Liver (tissue), 8 donors: ENCODE measurements at regions not wholly inside any gene's neighbourhood (a gene's known extent, or its start where the extent isn't known, plus 50 kb on each side); places are given as distances from the start of the nearest gene placed in this dataset.
A peak's percentile ranks its signal among the peaks of the same experiment; 100 is the strongest.

Experiments
- DNase-seq: peaks from one replicate; pipeline ENCODE4 v3.0.0-alpha.2; 2017; ENCODE audit warnings: low spot score
- H3K27ac ChIP-seq, 2 donors: one replicate each; pipeline ENCODE4 v1.7.0; 2013; ENCODE audit warnings: inconsistent platforms in 2 of 2, low read length in 2 of 2, control low read depth in 1 of 2, low read depth in 1 of 2, mild to moderate bottlenecking in 1 of 2
- H3K27me3 ChIP-seq, 4 donors: one replicate each; pipeline versions ENCODE4 v1.6.1 to v1.7.0; 2013; ENCODE audit warnings: low read length in 3 of 4, inconsistent platforms in 1 of 4, mild to moderate bottlenecking in 1 of 4, moderate library complexity in 1 of 4; ENCODE audit not compliant: control insufficient read depth in 4 of 4, insufficient read depth in 4 of 4
- H3K36me3 ChIP-seq, 4 donors: one replicate each; pipeline versions ENCODE4 v1.6.1 to v1.7.0; 2013; ENCODE audit warnings: low read length in 3 of 4, mild to moderate bottlenecking in 3 of 4, low read depth in 1 of 4, moderate library complexity in 1 of 4; ENCODE audit not compliant: control insufficient read depth in 4 of 4, insufficient read depth in 3 of 4
- H3K4me1 ChIP-seq, 4 donors: one replicate each; pipeline versions ENCODE4 v1.6.1 to v1.7.0; 2013; ENCODE audit warnings: low read length in 3 of 4, mild to moderate bottlenecking in 3 of 4, moderate library complexity in 1 of 4; ENCODE audit not compliant: control insufficient read depth in 4 of 4, insufficient read depth in 4 of 4
- H3K4me3 ChIP-seq, 3 donors: one replicate each; pipeline versions ENCODE4 v1.6.1 to v1.7.0; 2013; ENCODE audit warnings: low read length in 3 of 3, control low read depth in 1 of 3, low read depth in 1 of 3, mild to moderate bottlenecking in 1 of 3
- H3K9ac ChIP-seq, 2 donors: one replicate each; pipeline ENCODE4 v1.7.0; 2013; ENCODE audit warnings: low read length in 2 of 2, mild to moderate bottlenecking in 2 of 2, moderate library complexity in 2 of 2, control low read depth in 1 of 2, low read depth in 1 of 2
- H3K9me3 ChIP-seq, 4 donors: one replicate each; pipeline versions ENCODE4 v1.6.1 to v1.7.0; 2013; ENCODE audit warnings: low read length in 3 of 4; ENCODE audit not compliant: control insufficient read depth in 4 of 4
- EGR1 ChIP-seq, 2 donors: IDR thresholded peaks; 2 replicates each; pipeline ENCODE4 v1.6.1; 2016 to 2018; ENCODE audit warnings: antibody characterized with exemption in 2 of 2, low read depth in 2 of 2
- FOXA1 ChIP-seq: IDR thresholded peaks from 2 replicates; pipeline ENCODE4 v1.6.1; 2016; ENCODE audit warnings: antibody characterized with exemption
- FOXA2 ChIP-seq: IDR thresholded peaks from 2 replicates; pipeline ENCODE4 v1.6.1; 2016; ENCODE audit warnings: antibody characterized with exemption
- GABPA ChIP-seq, 2 donors: IDR thresholded peaks in 1 of 2; conservative IDR thresholded peaks in 1 of 2; 2 replicates each; pipeline ENCODE4 v1.6.1; 2016; ENCODE audit warnings: antibody characterized with exemption in 2 of 2, mild to moderate bottlenecking in 1 of 2, moderate library complexity in 1 of 2
- HNF4A ChIP-seq, 2 donors: conservative IDR thresholded peaks; 2 replicates each; pipeline ENCODE4 v1.6.1; 2016; ENCODE audit warnings: antibody characterized with exemption in 2 of 2, mild to moderate bottlenecking in 2 of 2
- HNF4G ChIP-seq: IDR thresholded peaks from 2 replicates; pipeline ENCODE4 v1.6.1; 2016; ENCODE audit warnings: antibody characterized with exemption
- NR2F2 ChIP-seq: IDR thresholded peaks from 2 replicates; pipeline ENCODE4 v1.6.1; 2016; ENCODE audit warnings: antibody characterized with exemption
- RXRA ChIP-seq, 2 donors: IDR thresholded peaks; 2 replicates each; pipeline ENCODE4 v1.6.1; 2017 to 2018; ENCODE audit warnings: antibody characterized with exemption in 2 of 2, mild to moderate bottlenecking in 1 of 2
- SP1 ChIP-seq: IDR thresholded peaks from 2 replicates; pipeline ENCODE4 v1.6.1; 2018; ENCODE audit warnings: antibody characterized with exemption, mild to moderate bottlenecking
- TAF1 ChIP-seq: conservative IDR thresholded peaks from 2 replicates; pipeline ENCODE4 v1.6.1; 2016; ENCODE audit warnings: antibody characterized with exemption, mild to moderate bottlenecking
- WGBS: extraction: QIAGEN DNeasy Blood & Tissue Kit; methylation state at CpG from one replicate; pipeline ENCODE4 v1.1.7; 2013; 5-methylcytosine and 5-hydroxymethylcytosine counted together
- TF ChIP-seq, protein P1 (sequence below): IDR thresholded peaks from 2 replicates; pipeline ENCODE4 v1.6.1; 2016; ENCODE audit warnings: antibody characterized with exemption
- TF ChIP-seq, protein P2 (sequence below): IDR thresholded peaks from 2 replicates; pipeline ENCODE4 v1.6.1; 2016; ENCODE audit warnings: antibody characterized with exemption, mild to moderate bottlenecking
- TF ChIP-seq, protein P3 (sequence below): IDR thresholded peaks from 2 replicates; pipeline ENCODE4 v1.6.1; 2016; ENCODE audit warnings: antibody characterized with exemption
- TF ChIP-seq, protein P4 (sequence below): IDR thresholded peaks from 2 replicates; pipeline ENCODE4 v1.6.1; 2016; ENCODE audit warnings: antibody characterized with exemption
- TF ChIP-seq, protein P5 (sequence below): fragments of 150-350 bp; IDR thresholded peaks from 2 replicates; pipeline ENCODE4 v1.5.1; 2017; ENCODE audit warnings: improper control_type of control experiment, low read depth, low read length; ENCODE audit not compliant: missing input control
- donor health status: healthy.
- donor health status: healthy.
- donor health status: healthy.
- donor health status: healthy.
- donor health status: healthy.

DNA sequence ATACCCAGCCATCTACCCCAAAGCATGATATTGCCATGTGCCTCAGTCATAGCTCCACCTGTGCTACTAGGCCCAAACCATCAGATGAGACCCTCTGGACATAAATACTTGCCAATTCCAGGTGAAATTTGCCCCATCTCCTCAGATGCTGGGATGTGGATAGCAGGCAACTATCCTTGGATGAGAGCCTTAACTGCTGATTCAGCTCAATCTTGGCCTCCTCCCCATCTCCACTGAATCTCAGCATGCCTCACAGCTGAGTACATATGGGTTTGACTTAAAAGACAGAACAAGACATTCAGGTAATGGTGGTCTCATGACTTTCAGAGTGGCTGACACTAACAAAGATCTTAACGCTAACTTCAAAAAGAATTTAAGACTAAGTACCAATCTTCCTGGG is 50.8 kb upstream of the KLHL13 start:
- no peak for DNase-seq
- no peaks in the 10 kb centered on the region for H3K9me3 ChIP-seq
- H3K9ac ChIP-seq: no peak overlapping the region
- WGBS: 100% methylated on average over 1 of the region's 1 CpG
- H3K4me3 ChIP-seq: no peak overlapping the region
- no peak overlapping the region for H3K27ac ChIP-seq
- no peaks in the 10 kb centered on the region for H3K36me3 ChIP-seq
- TF ChIP-seq, protein P1, sequence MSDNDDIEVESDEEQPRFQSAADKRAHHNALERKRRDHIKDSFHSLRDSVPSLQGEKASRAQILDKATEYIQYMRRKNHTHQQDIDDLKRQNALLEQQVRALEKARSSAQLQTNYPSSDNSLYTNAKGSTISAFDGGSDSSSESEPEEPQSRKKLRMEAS: no peak
- TF ChIP-seq, protein P2, sequence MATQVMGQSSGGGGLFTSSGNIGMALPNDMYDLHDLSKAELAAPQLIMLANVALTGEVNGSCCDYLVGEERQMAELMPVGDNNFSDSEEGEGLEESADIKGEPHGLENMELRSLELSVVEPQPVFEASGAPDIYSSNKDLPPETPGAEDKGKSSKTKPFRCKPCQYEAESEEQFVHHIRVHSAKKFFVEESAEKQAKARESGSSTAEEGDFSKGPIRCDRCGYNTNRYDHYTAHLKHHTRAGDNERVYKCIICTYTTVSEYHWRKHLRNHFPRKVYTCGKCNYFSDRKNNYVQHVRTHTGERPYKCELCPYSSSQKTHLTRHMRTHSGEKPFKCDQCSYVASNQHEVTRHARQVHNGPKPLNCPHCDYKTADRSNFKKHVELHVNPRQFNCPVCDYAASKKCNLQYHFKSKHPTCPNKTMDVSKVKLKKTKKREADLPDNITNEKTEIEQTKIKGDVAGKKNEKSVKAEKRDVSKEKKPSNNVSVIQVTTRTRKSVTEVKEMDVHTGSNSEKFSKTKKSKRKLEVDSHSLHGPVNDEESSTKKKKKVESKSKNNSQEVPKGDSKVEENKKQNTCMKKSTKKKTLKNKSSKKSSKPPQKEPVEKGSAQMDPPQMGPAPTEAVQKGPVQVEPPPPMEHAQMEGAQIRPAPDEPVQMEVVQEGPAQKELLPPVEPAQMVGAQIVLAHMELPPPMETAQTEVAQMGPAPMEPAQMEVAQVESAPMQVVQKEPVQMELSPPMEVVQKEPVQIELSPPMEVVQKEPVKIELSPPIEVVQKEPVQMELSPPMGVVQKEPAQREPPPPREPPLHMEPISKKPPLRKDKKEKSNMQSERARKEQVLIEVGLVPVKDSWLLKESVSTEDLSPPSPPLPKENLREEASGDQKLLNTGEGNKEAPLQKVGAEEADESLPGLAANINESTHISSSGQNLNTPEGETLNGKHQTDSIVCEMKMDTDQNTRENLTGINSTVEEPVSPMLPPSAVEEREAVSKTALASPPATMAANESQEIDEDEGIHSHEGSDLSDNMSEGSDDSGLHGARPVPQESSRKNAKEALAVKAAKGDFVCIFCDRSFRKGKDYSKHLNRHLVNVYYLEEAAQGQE: no peak
- TF ChIP-seq TAF1 (no peak), SP1 (no peak), GABPA (IDR thresholded peaks at IDR 0.05 in 1 of 2, conservative IDR thresholded peaks at IDR 0.05 in 1 of 2) (no peak), RXRA (IDR thresholded peaks at IDR 0.05) (no peak)
- no peaks in the 10 kb centered on the region for H3K4me1 ChIP-seq
- no peaks in the 10 kb centered on the region for H3K27me3 ChIP-seq

DNA sequence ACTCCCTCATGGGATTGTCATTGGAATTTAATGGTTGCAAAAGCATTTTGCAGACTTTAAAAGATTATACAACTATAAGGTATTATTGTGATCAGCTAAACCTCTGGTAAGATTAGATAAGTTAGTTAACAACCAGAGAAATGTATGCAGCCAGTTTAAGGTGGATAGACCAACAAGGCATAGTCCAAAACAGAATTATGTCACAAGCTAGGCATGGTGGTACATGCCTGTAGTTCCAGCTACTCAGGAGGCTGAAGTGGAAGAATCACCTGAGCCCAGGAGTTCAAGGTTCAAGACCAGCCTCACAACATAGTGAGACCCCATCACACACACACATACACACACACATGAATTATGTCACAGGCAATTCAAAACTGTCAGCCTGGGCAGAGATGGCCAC is 54.7 kb upstream of the KLHL13 start:
- DNase-seq: no peak
- Histone ChIP-seq H3K4me3 (no peak overlapping the region), H3K36me3 (no peaks in the 10 kb centered on the region), H3K27me3 (no peaks in the 10 kb centered on the region), H3K9ac (no peak overlapping the region), H3K4me1 (no peaks in the 10 kb centered on the region), H3K9me3 (no peaks in the 10 kb centered on the region), H3K27ac (no peak overlapping the region)
- TF ChIP-seq NR2F2 (no peak), HNF4A (conservative IDR thresholded peaks at IDR 0.05) (peak in 1 of 2 donors; percentile 1)

DNA sequence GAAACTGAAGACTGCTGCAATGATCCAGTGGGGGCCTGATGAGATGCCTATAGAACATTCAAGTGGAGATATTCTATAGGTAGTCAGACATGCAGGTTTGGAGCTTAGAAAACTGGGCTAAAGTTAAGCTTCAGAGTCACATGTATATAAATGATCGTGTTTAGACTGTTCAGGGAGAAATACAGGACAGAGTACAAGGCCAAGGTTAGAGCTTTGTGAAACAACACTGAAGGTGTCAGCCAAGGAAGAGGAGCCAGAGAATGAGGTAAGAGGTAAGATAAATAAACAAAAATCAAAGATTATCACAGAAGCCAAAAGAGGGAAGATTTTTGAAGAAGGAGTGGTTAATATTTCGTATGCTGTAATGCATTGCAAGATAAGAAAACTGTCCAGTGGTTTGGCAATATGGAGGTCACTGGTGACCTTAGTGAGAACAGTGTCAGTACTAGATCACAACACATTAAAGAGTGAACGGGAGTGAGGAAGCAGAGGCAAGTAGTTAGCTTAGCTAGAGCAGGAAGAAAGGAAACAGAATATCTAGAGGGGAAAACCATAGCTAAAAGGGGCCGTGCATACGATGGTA is 58.0 kb upstream of the KLHL13 start:
- 50% methylated on average over 5 of the region's 5 CpGs for WGBS
- Histone ChIP-seq H3K36me3 (no peaks in the 10 kb centered on the region), H3K27me3 (no peaks in the 10 kb centered on the region), H3K9ac (no peak overlapping the region), H3K9me3 (no peaks in the 10 kb centered on the region), H3K4me3 (no peak overlapping the region), H3K4me1 (peaks cover 0 to 4% (median 0%) of the 10 kb centered on the region in 4 donors), H3K27ac (no peak overlapping the region)
- no peak for DNase-seq
- TF ChIP-seq HNF4G (no peak), TAF1 (no peak), HNF4A (conservative IDR thresholded peaks at IDR 0.05) (peak; percentile 66 to 71), RXRA (IDR thresholded peaks at IDR 0.05) (peak; percentile 21 to 55), FOXA2 (no peak), GABPA (IDR thresholded peaks at IDR 0.05 in 1 of 2, conservative IDR thresholded peaks at IDR 0.05 in 1 of 2) (no peak), SP1 (peak; percentile 41), NR2F2 (no peak), FOXA1 (no peak), EGR1 (IDR thresholded peaks at IDR 0.05; ENCODE audit: low read depth in 2 of 2) (no peak)
- TF ChIP-seq, protein P3, sequence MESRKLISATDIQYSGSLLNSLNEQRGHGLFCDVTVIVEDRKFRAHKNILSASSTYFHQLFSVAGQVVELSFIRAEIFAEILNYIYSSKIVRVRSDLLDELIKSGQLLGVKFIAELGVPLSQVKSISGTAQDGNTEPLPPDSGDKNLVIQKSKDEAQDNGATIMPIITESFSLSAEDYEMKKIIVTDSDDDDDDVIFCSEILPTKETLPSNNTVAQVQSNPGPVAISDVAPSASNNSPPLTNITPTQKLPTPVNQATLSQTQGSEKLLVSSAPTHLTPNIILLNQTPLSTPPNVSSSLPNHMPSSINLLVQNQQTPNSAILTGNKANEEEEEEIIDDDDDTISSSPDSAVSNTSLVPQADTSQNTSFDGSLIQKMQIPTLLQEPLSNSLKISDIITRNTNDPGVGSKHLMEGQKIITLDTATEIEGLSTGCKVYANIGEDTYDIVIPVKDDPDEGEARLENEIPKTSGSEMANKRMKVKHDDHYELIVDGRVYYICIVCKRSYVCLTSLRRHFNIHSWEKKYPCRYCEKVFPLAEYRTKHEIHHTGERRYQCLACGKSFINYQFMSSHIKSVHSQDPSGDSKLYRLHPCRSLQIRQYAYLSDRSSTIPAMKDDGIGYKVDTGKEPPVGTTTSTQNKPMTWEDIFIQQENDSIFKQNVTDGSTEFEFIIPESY: no peak
- TF ChIP-seq, protein P4, sequence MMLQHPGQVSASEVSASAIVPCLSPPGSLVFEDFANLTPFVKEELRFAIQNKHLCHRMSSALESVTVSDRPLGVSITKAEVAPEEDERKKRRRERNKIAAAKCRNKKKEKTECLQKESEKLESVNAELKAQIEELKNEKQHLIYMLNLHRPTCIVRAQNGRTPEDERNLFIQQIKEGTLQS: no peak
- TF ChIP-seq, protein P1: no peak
- TF ChIP-seq, protein P5, sequence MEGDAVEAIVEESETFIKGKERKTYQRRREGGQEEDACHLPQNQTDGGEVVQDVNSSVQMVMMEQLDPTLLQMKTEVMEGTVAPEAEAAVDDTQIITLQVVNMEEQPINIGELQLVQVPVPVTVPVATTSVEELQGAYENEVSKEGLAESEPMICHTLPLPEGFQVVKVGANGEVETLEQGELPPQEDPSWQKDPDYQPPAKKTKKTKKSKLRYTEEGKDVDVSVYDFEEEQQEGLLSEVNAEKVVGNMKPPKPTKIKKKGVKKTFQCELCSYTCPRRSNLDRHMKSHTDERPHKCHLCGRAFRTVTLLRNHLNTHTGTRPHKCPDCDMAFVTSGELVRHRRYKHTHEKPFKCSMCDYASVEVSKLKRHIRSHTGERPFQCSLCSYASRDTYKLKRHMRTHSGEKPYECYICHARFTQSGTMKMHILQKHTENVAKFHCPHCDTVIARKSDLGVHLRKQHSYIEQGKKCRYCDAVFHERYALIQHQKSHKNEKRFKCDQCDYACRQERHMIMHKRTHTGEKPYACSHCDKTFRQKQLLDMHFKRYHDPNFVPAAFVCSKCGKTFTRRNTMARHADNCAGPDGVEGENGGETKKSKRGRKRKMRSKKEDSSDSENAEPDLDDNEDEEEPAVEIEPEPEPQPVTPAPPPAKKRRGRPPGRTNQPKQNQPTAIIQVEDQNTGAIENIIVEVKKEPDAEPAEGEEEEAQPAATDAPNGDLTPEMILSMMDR: no peak
- TF ChIP-seq, protein P2: no peak
